ENCODE measurements at regions not wholly inside any gene's neighbourhood (a gene's known extent, or its start where the extent isn't known, plus 50 kb on each side); places are given as distances from the start of the nearest gene placed in this dataset.

- Mint-ChIP-seq H3K27me3 (no peaks in the 10 kb centered on the region), H3K4me1 (no peaks in the 10 kb centered on the region), H3K9me3 (peaks cover 10% of the 10 kb centered on the region), H3K27ac (no peak overlapping the region), H3K4me3 (no peak overlapping the region), H3K36me3 (ENCODE audit: low read depth) (no peaks in the 10 kb centered on the region)
- intact Hi-C loops (cut with micrococcal nuclease) = no loop called here
- ChIA-PET CTCF (interaction anchor here (1.1 kb wide), 1 partner anchor 1423 kb away, joined by 3 read pairs; no protein-coding TSS in a partner anchor), POLR2A (interaction anchor here (0.6 kb wide), 1 partner anchor 183 kb away, joined by 3 read pairs; no protein-coding TSS in a partner anchor)
- no peak for ATAC-seq (ENCODE audit: low read depth)
- no peak for TF ChIP-seq CTCF (IDR thresholded peaks at IDR 0.05)
- DNase-seq = no peak
Observed at GRCh38 chr5:125093776-125094175, 347.3 kb upstream of the ZNF608 start.

- Mint-ChIP-seq H3K27ac (no peak overlapping the region), H3K4me3 (no peak overlapping the region), H3K4me1 (no peaks in the 10 kb centered on the region), H3K27me3 (no peaks in the 10 kb centered on the region), H3K9me3 (peaks cover 6% of the 10 kb centered on the region), H3K36me3 (ENCODE audit: low read depth) (no peaks in the 10 kb centered on the region)
- ChIA-PET POLR2A (no interaction called here), CTCF (no interaction called here)
- no peak for ATAC-seq (ENCODE audit: low read depth)
- no peak for DNase-seq
- intact Hi-C loops (cut with micrococcal nuclease) = no loop called here
- TF ChIP-seq CTCF (IDR thresholded peaks at IDR 0.05) = no peak
Observed at GRCh38 chr5:125100342-125100741, 353.9 kb upstream of the ZNF608 start.

- ChIA-PET POLR2A (no interaction called here), CTCF (no interaction called here)
- no peak overlapping the region for H3K27ac Mint-ChIP-seq
- H3K4me1 Mint-ChIP-seq = no peaks in the 10 kb centered on the region
- H3K9me3 Mint-ChIP-seq = peaks cover 6% of the 10 kb centered on the region
- ATAC-seq (ENCODE audit: low read depth) (no peak), DNase-seq (no peak)
- no peak for TF ChIP-seq CTCF (IDR thresholded peaks at IDR 0.05)
- no peaks in the 10 kb centered on the region for H3K36me3 Mint-ChIP-seq (ENCODE audit: low read depth)
- intact Hi-C loops (cut with micrococcal nuclease) = no loop called here
- no peaks in the 10 kb centered on the region for H3K27me3 Mint-ChIP-seq
- no peak overlapping the region for H3K4me3 Mint-ChIP-seq
Observed at GRCh38 chr5:125100951-125101350, 354.5 kb upstream of the ZNF608 start.

- Mint-ChIP-seq H3K27ac (no peak overlapping the region), H3K4me1 (no peaks in the 10 kb centered on the region), H3K9me3 (no peaks in the 10 kb centered on the region), H3K36me3 (ENCODE audit: low read depth) (no peaks in the 10 kb centered on the region), H3K27me3 (no peaks in the 10 kb centered on the region), H3K4me3 (no peak overlapping the region)
- ChIA-PET POLR2A (no interaction called here), CTCF (no interaction called here)
- intact Hi-C loops (cut with micrococcal nuclease) = no loop called here
- DNase-seq (no peak), ATAC-seq (ENCODE audit: low read depth) (no peak)
- TF ChIP-seq CTCF (IDR thresholded peaks at IDR 0.05) = no peak
Observed at GRCh38 chr5:125103459-125103858, 357.0 kb upstream of the ZNF608 start.

- POLR2A ChIA-PET = no interaction called here
- Mint-ChIP-seq H3K9me3 (no peaks in the 10 kb centered on the region), H3K36me3 (ENCODE audit: low read depth) (no peaks in the 10 kb centered on the region), H3K27ac (no peak overlapping the region), H3K27me3 (no peaks in the 10 kb centered on the region), H3K4me3 (no peak overlapping the region), H3K4me1 (no peaks in the 10 kb centered on the region)
- TF ChIP-seq CTCF (IDR thresholded peaks at IDR 0.05) = no peak
- intact Hi-C loops (cut with micrococcal nuclease) = no loop called here
- ATAC-seq (ENCODE audit: low read depth) (no peak), DNase-seq (no peak)
- CTCF ChIA-PET = no interaction called here
Observed at GRCh38 chr5:125106271-125106670, 359.8 kb upstream of the ZNF608 start.
